ENCODE measurements at regions not wholly inside any gene's neighbourhood (a gene's known extent, or its start where the extent isn't known, plus 50 kb on each side); places are given as distances from the start of the nearest gene placed in this dataset.

- no peak for DNase-seq (ENCODE audit: low spot score in 2 of 2)
- 88 to 90% methylated on average over 2 of the region's 2 CpGs for WGBS, 2 donors
- TF ChIP-seq POLR2A (IDR thresholded peaks at IDR 0.05) (no peak), CTCF (IDR thresholded peaks at IDR 0.05) (no peak), EP300 (IDR thresholded peaks at IDR 0.05) (no peak)
- Histone ChIP-seq H3K9me3 (no peaks in the 10 kb centered on the region), H3K4me1 (no peaks in the 10 kb centered on the region), H3K27ac (no peak overlapping the region), H3K36me3 (peaks cover 0 to 17% (median 0%) of the 10 kb centered on the region in 3 donors), H3K27me3 (no peaks in the 10 kb centered on the region), H3K4me3 (no peak overlapping the region)
These were observed 109.0 kb downstream of the RIN2 start for GRCh38 chr20:19867074-19867473.

GRCh38 chr20:19867940-19868371 lies 109.9 kb downstream of the RIN2 start:
- H3K27ac ChIP-seq = peak overlapping the region in 2 of 4 donors; percentile 36 to 53
- TF ChIP-seq CTCF (IDR thresholded peaks at IDR 0.05) (no peak), EP300 (IDR thresholded peaks at IDR 0.05) (peak in 1 of 2 donors; percentile 58), POLR2A (IDR thresholded peaks at IDR 0.05) (no peak)
- no peaks in the 10 kb centered on the region for H3K9me3 ChIP-seq
- no peaks in the 10 kb centered on the region for H3K27me3 ChIP-seq
- WGBS, 2 donors = 78 to 86% methylated on average over 13 of the region's 13 CpGs
- no peak for DNase-seq (ENCODE audit: low spot score in 2 of 2)
- no peaks in the 10 kb centered on the region for H3K4me1 ChIP-seq
- H3K4me3 ChIP-seq = no peak overlapping the region
- peaks cover 0 to 26% (median 0%) of the 10 kb centered on the region in 3 donors for H3K36me3 ChIP-seq

GRCh38 chr20:19868441-19868840 lies 110.4 kb downstream of the RIN2 start:
- TF ChIP-seq EP300 (IDR thresholded peaks at IDR 0.05) (no peak), POLR2A (IDR thresholded peaks at IDR 0.05) (no peak), CTCF (IDR thresholded peaks at IDR 0.05) (no peak)
- Histone ChIP-seq H3K27ac (peak overlapping the region in 2 of 4 donors; percentile 36 to 50), H3K9me3 (no peaks in the 10 kb centered on the region), H3K4me3 (no peak overlapping the region), H3K27me3 (no peaks in the 10 kb centered on the region), H3K4me1 (no peaks in the 10 kb centered on the region), H3K36me3 (peaks cover 0 to 30% (median 0%) of the 10 kb centered on the region in 3 donors)
- WGBS, 2 donors = 80 to 91% methylated on average over 6 of the region's 6 CpGs
- DNase-seq (ENCODE audit: low spot score in 2 of 2) = no peak

GRCh38 chr20:19872001-19872400 lies 113.9 kb downstream of the RIN2 start:
- TF ChIP-seq EP300 (IDR thresholded peaks at IDR 0.05) (no peak), POLR2A (IDR thresholded peaks at IDR 0.05) (no peak), CTCF (IDR thresholded peaks at IDR 0.05) (no peak)
- no peak for DNase-seq (ENCODE audit: low spot score in 2 of 2)
- H3K9me3 ChIP-seq = peaks cover 0 to 3% (median 0%) of the 10 kb centered on the region in 4 donors
- WGBS, 2 donors = 82 to 90% methylated on average over 3 of the region's 3 CpGs
- H3K4me1 ChIP-seq = peaks cover 0 to 16% (median 0%) of the 10 kb centered on the region in 4 donors
- H3K4me3 ChIP-seq = no peak overlapping the region
- H3K27me3 ChIP-seq = no peaks in the 10 kb centered on the region
- peaks cover 0 to 41% (median 0%) of the 10 kb centered on the region in 3 donors for H3K36me3 ChIP-seq
- no peak overlapping the region for H3K27ac ChIP-seq

- Histone ChIP-seq H3K36me3 (peaks cover 0 to 38% (median 0%) of the 10 kb centered on the region in 3 donors), H3K4me1 (peaks cover 0 to 16% (median 0%) of the 10 kb centered on the region in 4 donors), H3K27me3 (no peaks in the 10 kb centered on the region), H3K27ac (no peak overlapping the region), H3K9me3 (peaks cover 0 to 3% (median 0%) of the 10 kb centered on the region in 4 donors), H3K4me3 (no peak overlapping the region)
- 77 to 88% methylated on average over 2 of the region's 2 CpGs for WGBS, 2 donors
- TF ChIP-seq POLR2A (IDR thresholded peaks at IDR 0.05) = no peak
- no peak for TF ChIP-seq EP300 (IDR thresholded peaks at IDR 0.05)
- TF ChIP-seq CTCF (IDR thresholded peaks at IDR 0.05) = no peak
- no peak for DNase-seq (ENCODE audit: low spot score in 2 of 2)
These were observed 116.1 kb downstream of the RIN2 start for GRCh38 chr20:19874040-19874727.

Measured in tibial nerve (tissue), 4 donors.